GM12872 (cell line): ENCODE measurements at regions not wholly inside any gene's neighbourhood (a gene's known extent, or its start where the extent isn't known, plus 50 kb on each side); places are given as distances from the start of the nearest gene placed in this dataset.

Source experiments
- CTCF ChIP-seq: IDR thresholded peaks from 3 replicates; pipeline ENCODE4 v1.5.1; 2011; ENCODE audit warnings: low read depth, mild to moderate bottlenecking, low read length, moderate library complexity; ENCODE audit not compliant: insufficient read depth

- TF ChIP-seq CTCF: no peak
Observed at GRCh38 chr15:93920204-93920603, 311.2 kb upstream of the MCTP2 start.

- no peak for TF ChIP-seq CTCF
Observed at GRCh38 chr15:93917181-93917580, 314.2 kb upstream of the MCTP2 start.

- TF ChIP-seq CTCF: no peak
Observed at GRCh38 chr15:93913871-93914270, 317.5 kb upstream of the MCTP2 start.

GRCh38 chr15:93913310-93913709 is 318.1 kb upstream of the MCTP2 start:
- no peak for TF ChIP-seq CTCF

GRCh38 chr15:93900476-93901400 is 330.6 kb upstream of the MCTP2 start:
- TF ChIP-seq CTCF: no peak

- no peak for TF ChIP-seq CTCF
Observed at GRCh38 chr15:93899817-93900216, 331.5 kb upstream of the MCTP2 start.

GRCh38 chr15:93897377-93897776 is 334.0 kb upstream of the MCTP2 start:
- no peak for TF ChIP-seq CTCF
